ENCODE measurements at regions not wholly inside any gene's neighbourhood (a gene's known extent, or its start where the extent isn't known, plus 50 kb on each side); places are given as distances from the start of the nearest gene placed in this dataset.

- no peak for TF ChIP-seq EZH2phosphoT487 (IDR thresholded peaks at IDR 0.05; ENCODE audit: low read depth, severe bottlenecking, unreplicated experiment)
- TF ChIP-seq, protein P1, sequence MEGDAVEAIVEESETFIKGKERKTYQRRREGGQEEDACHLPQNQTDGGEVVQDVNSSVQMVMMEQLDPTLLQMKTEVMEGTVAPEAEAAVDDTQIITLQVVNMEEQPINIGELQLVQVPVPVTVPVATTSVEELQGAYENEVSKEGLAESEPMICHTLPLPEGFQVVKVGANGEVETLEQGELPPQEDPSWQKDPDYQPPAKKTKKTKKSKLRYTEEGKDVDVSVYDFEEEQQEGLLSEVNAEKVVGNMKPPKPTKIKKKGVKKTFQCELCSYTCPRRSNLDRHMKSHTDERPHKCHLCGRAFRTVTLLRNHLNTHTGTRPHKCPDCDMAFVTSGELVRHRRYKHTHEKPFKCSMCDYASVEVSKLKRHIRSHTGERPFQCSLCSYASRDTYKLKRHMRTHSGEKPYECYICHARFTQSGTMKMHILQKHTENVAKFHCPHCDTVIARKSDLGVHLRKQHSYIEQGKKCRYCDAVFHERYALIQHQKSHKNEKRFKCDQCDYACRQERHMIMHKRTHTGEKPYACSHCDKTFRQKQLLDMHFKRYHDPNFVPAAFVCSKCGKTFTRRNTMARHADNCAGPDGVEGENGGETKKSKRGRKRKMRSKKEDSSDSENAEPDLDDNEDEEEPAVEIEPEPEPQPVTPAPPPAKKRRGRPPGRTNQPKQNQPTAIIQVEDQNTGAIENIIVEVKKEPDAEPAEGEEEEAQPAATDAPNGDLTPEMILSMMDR (IDR thresholded peaks at IDR 0.05; ENCODE audit: poor library complexity): no peak
Measured at GRCh38 chr11:57881647-57882046, 120.0 kb downstream of the CTNND1 start.
